ENCODE measurements at regions not wholly inside any gene's neighbourhood (a gene's known extent, or its start where the extent isn't known, plus 50 kb on each side); places are given as distances from the start of the nearest gene placed in this dataset.

- H3K4me3 ChIP-seq, result no peak overlapping the region
- TF ChIP-seq, protein P1, sequence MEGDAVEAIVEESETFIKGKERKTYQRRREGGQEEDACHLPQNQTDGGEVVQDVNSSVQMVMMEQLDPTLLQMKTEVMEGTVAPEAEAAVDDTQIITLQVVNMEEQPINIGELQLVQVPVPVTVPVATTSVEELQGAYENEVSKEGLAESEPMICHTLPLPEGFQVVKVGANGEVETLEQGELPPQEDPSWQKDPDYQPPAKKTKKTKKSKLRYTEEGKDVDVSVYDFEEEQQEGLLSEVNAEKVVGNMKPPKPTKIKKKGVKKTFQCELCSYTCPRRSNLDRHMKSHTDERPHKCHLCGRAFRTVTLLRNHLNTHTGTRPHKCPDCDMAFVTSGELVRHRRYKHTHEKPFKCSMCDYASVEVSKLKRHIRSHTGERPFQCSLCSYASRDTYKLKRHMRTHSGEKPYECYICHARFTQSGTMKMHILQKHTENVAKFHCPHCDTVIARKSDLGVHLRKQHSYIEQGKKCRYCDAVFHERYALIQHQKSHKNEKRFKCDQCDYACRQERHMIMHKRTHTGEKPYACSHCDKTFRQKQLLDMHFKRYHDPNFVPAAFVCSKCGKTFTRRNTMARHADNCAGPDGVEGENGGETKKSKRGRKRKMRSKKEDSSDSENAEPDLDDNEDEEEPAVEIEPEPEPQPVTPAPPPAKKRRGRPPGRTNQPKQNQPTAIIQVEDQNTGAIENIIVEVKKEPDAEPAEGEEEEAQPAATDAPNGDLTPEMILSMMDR (IDR thresholded peaks at IDR 0.05), result no peak
- peaks cover 0 to 38% (median 8%) of the 10 kb centered on the region in 3 donors for H3K9me3 ChIP-seq
- no peaks in the 10 kb centered on the region for H3K36me3 ChIP-seq
- H3K27me3 ChIP-seq, result peaks cover 0 to 8% of the 10 kb centered on the region in 2 donors
- H3K4me1 ChIP-seq, result no peaks in the 10 kb centered on the region
- DNase-seq, result no peak
- no peak overlapping the region for H3K27ac ChIP-seq
- intact Hi-C loops (cut with DNase I; ENCODE audit: low total_unique reads), result no loop called here
Observed at GRCh38 chr2:238552226-238552625, 125.5 kb downstream of the ASB1 start.

GRCh38 chr2:238553159-238553558 is 126.4 kb downstream of the ASB1 start:
- DNase-seq, result no peak
- no peaks in the 10 kb centered on the region for H3K36me3 ChIP-seq
- H3K27ac ChIP-seq, result no peak overlapping the region
- peaks cover 0 to 12% of the 10 kb centered on the region in 2 donors for H3K27me3 ChIP-seq
- peaks cover 0 to 36% (median 8%) of the 10 kb centered on the region in 3 donors for H3K9me3 ChIP-seq
- TF ChIP-seq, protein P1 (IDR thresholded peaks at IDR 0.05), result no peak
- intact Hi-C loops (cut with DNase I; ENCODE audit: low total_unique reads), result no loop called here
- H3K4me3 ChIP-seq, result no peak overlapping the region
- H3K4me1 ChIP-seq, result no peaks in the 10 kb centered on the region

DNA sequence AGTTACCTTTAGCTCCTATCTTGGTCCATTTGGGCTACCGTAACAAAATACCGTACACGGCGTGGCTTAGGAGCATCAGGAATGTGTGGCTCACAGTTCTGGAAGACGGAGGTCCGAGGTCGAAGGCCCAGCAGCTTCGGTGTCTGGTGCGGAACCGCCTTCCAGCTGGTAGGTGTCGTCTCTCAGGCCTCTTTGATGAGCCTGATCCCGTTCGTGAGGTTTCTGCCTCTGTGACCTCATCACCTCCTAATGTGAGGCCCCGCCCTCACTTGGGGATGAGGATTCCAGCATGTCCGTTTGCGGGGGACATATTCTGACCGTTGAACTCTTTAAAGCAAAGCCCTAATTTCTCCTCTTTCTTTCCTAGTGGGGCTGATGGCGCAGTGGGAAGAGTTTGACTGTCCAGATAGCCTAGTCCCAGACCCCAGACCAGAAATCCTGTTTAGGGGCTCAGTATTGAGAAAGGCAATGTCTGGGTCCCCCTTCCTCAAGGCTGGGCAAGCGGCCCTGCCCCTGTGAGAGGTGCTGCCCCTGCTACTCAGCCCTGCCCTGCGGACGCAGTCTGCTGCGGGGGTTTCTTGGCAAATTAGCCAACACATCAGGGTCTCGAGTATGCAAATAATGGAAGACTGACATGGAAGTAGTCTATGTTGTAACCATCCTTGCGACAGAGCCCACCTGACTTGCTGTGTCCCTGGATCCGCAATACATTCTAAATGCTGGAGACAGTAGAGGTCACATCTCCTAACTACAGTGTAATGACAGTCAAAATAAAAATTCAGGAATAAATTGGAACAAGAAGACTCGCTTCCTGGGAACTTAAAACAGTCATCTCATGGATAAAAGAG is 128.0 kb downstream of the ASB1 start:
- peaks cover 0 to 23% of the 10 kb centered on the region in 2 donors for H3K27me3 ChIP-seq
- TF ChIP-seq, protein P1 (IDR thresholded peaks at IDR 0.05), result no peak
- intact Hi-C loops (cut with DNase I; ENCODE audit: low total_unique reads), result no loop called here

DNA sequence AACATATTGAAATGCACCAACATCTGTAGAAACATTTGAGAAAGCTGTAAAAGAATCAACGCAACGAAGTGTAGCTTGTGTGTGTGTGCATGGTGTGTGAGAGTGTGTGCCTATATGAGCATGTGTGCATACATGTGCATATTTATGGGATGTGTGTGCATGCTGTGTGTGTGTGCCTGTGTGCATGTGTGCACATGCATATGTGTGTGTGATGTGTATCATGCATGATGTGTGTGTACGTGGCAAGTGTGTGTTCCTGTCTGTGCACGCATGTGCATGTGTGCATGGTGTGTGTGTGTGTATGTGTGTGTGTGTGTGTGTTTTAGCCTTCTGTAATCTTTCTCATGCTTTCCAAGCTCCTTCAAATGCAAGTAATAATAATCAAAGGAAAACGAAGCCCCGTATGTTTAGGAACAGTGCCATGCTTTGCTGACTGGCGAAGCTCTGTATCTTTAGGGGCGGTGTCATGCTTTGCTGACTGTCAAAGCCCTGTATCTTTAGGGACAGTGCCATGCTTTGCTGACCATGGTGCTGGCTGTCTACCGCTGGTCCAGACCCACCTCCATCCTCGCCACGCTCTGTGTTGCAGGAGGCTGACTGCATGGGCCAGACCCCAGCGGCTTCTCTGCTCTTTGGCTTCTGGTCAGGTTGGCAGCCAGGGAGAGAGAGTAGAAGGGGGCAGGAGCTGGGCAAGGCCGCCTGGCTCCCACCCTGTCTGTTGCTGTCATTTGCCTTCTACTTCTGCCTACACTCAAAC is 129.2 kb downstream of the ASB1 start:
- Histone ChIP-seq H3K4me1 (no peaks in the 10 kb centered on the region), H3K36me3 (no peaks in the 10 kb centered on the region), H3K9me3 (peaks cover 0 to 32% (median 8%) of the 10 kb centered on the region in 3 donors), H3K4me3 (no peak overlapping the region), H3K27ac (no peak overlapping the region), H3K27me3 (peaks cover 0 to 31% of the 10 kb centered on the region in 2 donors)
- intact Hi-C loops (cut with DNase I; ENCODE audit: low total_unique reads), result no loop called here
- DNase-seq, result no peak
- TF ChIP-seq, protein P1 (IDR thresholded peaks at IDR 0.05), result no peak

More for the DNA sequence above, 128.0 kb downstream of the ASB1 start:
- no peak overlapping the region for H3K4me3 ChIP-seq
- no peak for DNase-seq
- H3K36me3 ChIP-seq, result no peaks in the 10 kb centered on the region
- no peak overlapping the region for H3K27ac ChIP-seq
- H3K9me3 ChIP-seq, result peaks cover 0 to 36% (median 8%) of the 10 kb centered on the region in 3 donors
- H3K4me1 ChIP-seq, result no peaks in the 10 kb centered on the region

DNA sequence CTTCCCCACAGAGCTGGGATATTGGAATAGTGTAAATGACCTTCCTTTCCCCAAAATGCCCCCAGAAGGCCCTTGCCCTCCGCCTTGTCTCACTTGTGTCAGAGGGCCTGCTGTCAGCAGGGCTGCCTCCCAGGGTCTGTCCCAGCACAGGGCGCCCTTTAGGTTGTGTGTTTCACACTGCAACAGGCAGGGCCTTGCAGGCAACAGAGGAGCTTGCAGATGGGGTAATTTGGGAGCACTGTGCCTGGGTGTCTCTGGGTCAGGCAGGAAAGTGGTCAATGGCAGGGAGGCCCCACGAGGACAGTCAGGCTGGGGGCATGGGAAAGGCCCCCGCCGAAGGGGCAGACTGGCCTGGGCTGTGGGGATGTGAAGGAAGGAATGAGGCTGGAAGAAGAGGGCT is 130.7 kb downstream of the ASB1 start:
- Histone ChIP-seq H3K4me3 (no peak overlapping the region), H3K4me1 (no peaks in the 10 kb centered on the region), H3K36me3 (no peaks in the 10 kb centered on the region), H3K27ac (no peak overlapping the region), H3K9me3 (peaks cover 0 to 17% (median 8%) of the 10 kb centered on the region in 3 donors), H3K27me3 (peaks cover 0 to 31% of the 10 kb centered on the region in 2 donors)
- no peak for DNase-seq
- intact Hi-C loops (cut with DNase I; ENCODE audit: low total_unique reads), result no loop called here
- TF ChIP-seq, protein P1 (IDR thresholded peaks at IDR 0.05), result no peak
